OCI-LY7 (cell line): ENCODE measurements at regions not wholly inside any gene's neighbourhood (a gene's known extent, or its start where the extent isn't known, plus 50 kb on each side); places are given as distances from the start of the nearest gene placed in this dataset.

Source experiments
- EZH2phosphoT487 ChIP-seq: fragments of 200-600 bp; sonication (generic); IDR thresholded peaks from 2 replicates; pipeline ENCODE4 v1.6.1; 2018; ENCODE audit warnings: low read depth, borderline replicate concordance, mild to moderate bottlenecking, mixed run types, antibody characterized with exemption, low read length, moderate library complexity, mixed read lengths
- TF ChIP-seq, protein P1 (sequence below): fragments of 200-600 bp; sonication (generic); conservative IDR thresholded peaks from 2 replicates; pipeline ENCODE4 v1.5.1; 2014; ENCODE audit warnings: mild to moderate bottlenecking, antibody characterized with exemption, low read length, moderate library complexity, mixed read lengths

GRCh38 chr3:178054471-178054870, 481.8 kb upstream of the KCNMB2 start:
- TF ChIP-seq, protein P1, sequence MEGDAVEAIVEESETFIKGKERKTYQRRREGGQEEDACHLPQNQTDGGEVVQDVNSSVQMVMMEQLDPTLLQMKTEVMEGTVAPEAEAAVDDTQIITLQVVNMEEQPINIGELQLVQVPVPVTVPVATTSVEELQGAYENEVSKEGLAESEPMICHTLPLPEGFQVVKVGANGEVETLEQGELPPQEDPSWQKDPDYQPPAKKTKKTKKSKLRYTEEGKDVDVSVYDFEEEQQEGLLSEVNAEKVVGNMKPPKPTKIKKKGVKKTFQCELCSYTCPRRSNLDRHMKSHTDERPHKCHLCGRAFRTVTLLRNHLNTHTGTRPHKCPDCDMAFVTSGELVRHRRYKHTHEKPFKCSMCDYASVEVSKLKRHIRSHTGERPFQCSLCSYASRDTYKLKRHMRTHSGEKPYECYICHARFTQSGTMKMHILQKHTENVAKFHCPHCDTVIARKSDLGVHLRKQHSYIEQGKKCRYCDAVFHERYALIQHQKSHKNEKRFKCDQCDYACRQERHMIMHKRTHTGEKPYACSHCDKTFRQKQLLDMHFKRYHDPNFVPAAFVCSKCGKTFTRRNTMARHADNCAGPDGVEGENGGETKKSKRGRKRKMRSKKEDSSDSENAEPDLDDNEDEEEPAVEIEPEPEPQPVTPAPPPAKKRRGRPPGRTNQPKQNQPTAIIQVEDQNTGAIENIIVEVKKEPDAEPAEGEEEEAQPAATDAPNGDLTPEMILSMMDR: no peak
- TF ChIP-seq EZH2phosphoT487: no peak
